H9 (cell line): ENCODE measurements at regions not wholly inside any gene's neighbourhood (a gene's known extent, or its start where the extent isn't known, plus 50 kb on each side); places are given as distances from the start of the nearest gene placed in this dataset.

ENCODE experiments used
- DNase-seq: peaks from one replicate; pipeline ENCODE4 v3.0.0-alpha.2; 2017
- H2AFZ ChIP-seq: one replicate; pipeline ENCODE4 v1.6.1; 2013; ENCODE audit warnings: mild to moderate bottlenecking, low read length, control low read depth, moderate library complexity
- H2AK5ac ChIP-seq: 2 replicates; pipeline ENCODE4 v1.6.1; 2013; ENCODE audit warnings: low read length, control low read depth, mixed read lengths; ENCODE audit not compliant: insufficient read length
- H2BK120ac ChIP-seq: one replicate; pipeline ENCODE4 v1.6.1; 2013; ENCODE audit warnings: low read depth, mild to moderate bottlenecking, low read length, control low read depth, inconsistent platforms; ENCODE audit not compliant: poor library complexity, severe bottlenecking
- H2BK12ac ChIP-seq: 2 replicates; pipeline ENCODE4 v1.6.1; 2013; ENCODE audit warnings: low read length, control low read depth, mixed read lengths, low read depth; ENCODE audit not compliant: insufficient read length
- H2BK15ac ChIP-seq: 2 replicates; pipeline ENCODE4 v1.6.1; 2013; ENCODE audit warnings: low read depth, low read length, control low read depth
- H2BK20ac ChIP-seq: one replicate; pipeline ENCODE4 v1.6.1; 2013; ENCODE audit warnings: low read depth, mild to moderate bottlenecking, low read length, control low read depth, inconsistent platforms; ENCODE audit not compliant: poor library complexity, severe bottlenecking
- H2BK5ac ChIP-seq: 2 replicates; pipeline ENCODE4 v1.6.1; 2013; ENCODE audit warnings: low read length, control low read depth, mixed read lengths; ENCODE audit not compliant: insufficient read length
- H3K14ac ChIP-seq: 2 replicates; pipeline ENCODE4 v1.6.1; 2013; ENCODE audit warnings: low read length, control low read depth; ENCODE audit not compliant: insufficient read depth
- H3K18ac ChIP-seq: 2 replicates; pipeline ENCODE4 v1.6.1; 2013; ENCODE audit warnings: low read depth, mild to moderate bottlenecking, mixed read lengths, low read length, control low read depth; ENCODE audit not compliant: insufficient read length
- H3K23ac ChIP-seq: 2 replicates; pipeline ENCODE4 v1.6.1; 2013; ENCODE audit warnings: low read length, control low read depth, mixed read lengths, low read depth; ENCODE audit not compliant: insufficient read length
- H3K23me2 ChIP-seq: 2 replicates; pipeline ENCODE4 v1.6.1; 2013; ENCODE audit warnings: low read depth, mild to moderate bottlenecking, mixed read lengths, low read length, control low read depth; ENCODE audit not compliant: insufficient read length, poor library complexity, severe bottlenecking
- H3K27ac ChIP-seq: 2 replicates; pipeline ENCODE4 v1.5.1; 2013; ENCODE audit warnings: low read length, control low read depth, mixed read lengths, low read depth; ENCODE audit not compliant: insufficient read length
- H3K27me3 ChIP-seq: 2 replicates; pipeline ENCODE4 v1.6.1; 2013; ENCODE audit warnings: low read length, control low read depth, inconsistent platforms; ENCODE audit not compliant: insufficient read depth
- H3K4ac ChIP-seq: 2 replicates; pipeline ENCODE4 v1.6.1; 2013; ENCODE audit warnings: low read depth, mild to moderate bottlenecking, control low read depth, inconsistent platforms, low read length, moderate library complexity
- H3K4me1 ChIP-seq: 2 replicates; pipeline ENCODE4 v1.6.1; 2013; ENCODE audit warnings: low read length, control low read depth, inconsistent platforms; ENCODE audit not compliant: insufficient read depth
- H3K4me2 ChIP-seq: 2 replicates; pipeline ENCODE4 v1.6.1; 2013; ENCODE audit warnings: low read length, control low read depth, mixed read lengths; ENCODE audit not compliant: insufficient read length, insufficient read depth
- H3K56ac ChIP-seq: 2 replicates; pipeline ENCODE4 v1.6.1; 2013; ENCODE audit warnings: low read depth, mild to moderate bottlenecking, mixed read lengths, low read length, control low read depth; ENCODE audit not compliant: insufficient read length
- H3K79me1 ChIP-seq: 2 replicates; pipeline ENCODE4 v1.6.1; 2013; ENCODE audit warnings: low read depth, mild to moderate bottlenecking, moderate library complexity, low read length, control low read depth, inconsistent platforms; ENCODE audit not compliant: insufficient read depth, poor library complexity, severe bottlenecking
- H3K79me2 ChIP-seq: 2 replicates; pipeline ENCODE4 v1.6.1; 2013; ENCODE audit warnings: low read length, control low read depth, inconsistent platforms; ENCODE audit not compliant: insufficient read depth
- H3K9ac ChIP-seq: 2 replicates; pipeline ENCODE4 v1.6.1; 2013; ENCODE audit warnings: low read length, control low read depth, mixed read lengths; ENCODE audit not compliant: insufficient read length; ENCODE audit errors: extremely low read depth
- H3K9me3 ChIP-seq: one replicate; pipeline ENCODE4 v1.6.1; 2013; ENCODE audit warnings: low read depth, low read length, inconsistent platforms; ENCODE audit not compliant: control insufficient read depth
- H3T11ph ChIP-seq: one replicate; pipeline ENCODE4 v1.6.1; 2013; ENCODE audit warnings: mild to moderate bottlenecking, low read length, control low read depth, inconsistent platforms
- H4K20me1 ChIP-seq: one replicate; pipeline ENCODE4 v1.6.1; 2013; ENCODE audit not compliant: control insufficient read depth, insufficient read length, insufficient read depth
- H4K5ac ChIP-seq: 2 replicates; pipeline ENCODE4 v1.6.1; 2013; ENCODE audit warnings: low read depth, mild to moderate bottlenecking, mixed read lengths, low read length, control low read depth; ENCODE audit not compliant: insufficient read length
- H4K8ac ChIP-seq: replicated peaks from 2 replicates; pipeline ENCODE4 v1.6.1; 2013; ENCODE audit warnings: low read length, control low read depth, mixed read lengths, low read depth; ENCODE audit not compliant: insufficient read length
- H4K91ac ChIP-seq: 2 replicates; pipeline ENCODE4 v1.6.1; 2013; ENCODE audit warnings: low read depth, mild to moderate bottlenecking, moderate library complexity, mixed read lengths, low read length, control low read depth; ENCODE audit not compliant: insufficient read length
- H3K27ac Mint-ChIP-seq, 3 experiments: 2 replicates in 2 of 3; 3 replicates in 1 of 3; pipeline ENCODE4 v1.8.0; 2020 to 2021; ENCODE audit warnings: mixed read lengths in 3 of 3, mild to moderate bottlenecking in 1 of 3, moderate library complexity in 1 of 3
- H3K27me3 Mint-ChIP-seq: 2 replicates; pipeline ENCODE4 v1.8.0; 2021; ENCODE audit warnings: low read depth, mild to moderate bottlenecking, moderate library complexity, mixed read lengths
- H3K36me3 Mint-ChIP-seq, 3 experiments: 2 replicates in 2 of 3; 3 replicates in 1 of 3; pipeline ENCODE4 v1.8.0; 2020 to 2021; ENCODE audit warnings: low read depth in 3 of 3, mixed read lengths in 3 of 3; ENCODE audit not compliant: insufficient read depth in 1 of 3
- H3K4me1 Mint-ChIP-seq, 2 experiments: 2 replicates each; pipeline ENCODE4 v1.8.0; 2020; ENCODE audit warnings: mixed read lengths in 2 of 2
- H3K4me3 Mint-ChIP-seq, 2 experiments: 2 replicates in 1 of 2; 3 replicates in 1 of 2; pipeline ENCODE4 v1.8.0; 2020 to 2021; ENCODE audit warnings: mild to moderate bottlenecking in 2 of 2, mixed read lengths in 2 of 2, moderate library complexity in 1 of 2
- H3K9me3 Mint-ChIP-seq, 2 experiments: 2 replicates in 1 of 2; 3 replicates in 1 of 2; pipeline ENCODE4 v1.8.0; 2020; ENCODE audit warnings: mild to moderate bottlenecking in 2 of 2, mixed read lengths in 2 of 2, moderate library complexity in 1 of 2
- CTCF ChIP-seq: fragments of 200-600 bp; sonication (generic); conservative IDR thresholded peaks from 3 replicates; pipeline ENCODE4 v1.8.0; 2021; ENCODE audit warnings: antibody characterized with exemption, mild to moderate bottlenecking
- whole genome bisulfite sequencing: extraction: QIAGEN DNeasy Blood & Tissue Kit; methylation state at CpG from one replicate; pipeline ENCODE4 v1.1.7; 2013; ENCODE audit warnings: missing lambda C conversion rate, low lambda C conversion rate, mixed read lengths; ENCODE audit not compliant: insufficient read length; ENCODE audit errors: extremely low coverage; 5-methylcytosine and 5-hydroxymethylcytosine counted together

GRCh38 chr2:19101968-19102367, 256.5 kb downstream of the OSR1 start:
- H2BK12ac ChIP-seq: no peak overlapping the region

More at GRCh38 chr2:19101968-19102367, 256.5 kb downstream of the OSR1 start:
- Histone ChIP-seq H4K8ac (no peak overlapping the region), H3K56ac (no peak overlapping the region), H3K23me2 (no peaks in the 10 kb centered on the region), H2BK120ac (no peak overlapping the region), H3K23ac (no peak overlapping the region), H4K91ac (no peak overlapping the region), H2BK5ac (no peak overlapping the region), H3K4me1 (no peaks in the 10 kb centered on the region), H3K27ac (no peak overlapping the region), H2BK15ac (no peak overlapping the region), H3K14ac (no peak overlapping the region), H4K5ac (no peak overlapping the region), H3K9ac (no peak overlapping the region), H4K20me1 (no peaks in the 10 kb centered on the region), H3K79me1 (no peaks in the 10 kb centered on the region), H3K4ac (no peak overlapping the region), H3K27me3 (no peaks in the 10 kb centered on the region), H2BK20ac (no peak overlapping the region), H3K79me2 (no peaks in the 10 kb centered on the region), H2AFZ (no peak overlapping the region), H3K9me3 (no peaks in the 10 kb centered on the region), H3K18ac (no peak overlapping the region), H2AK5ac (no peak overlapping the region), H3K4me2 (no peak overlapping the region), H3T11ph (no peak overlapping the region)
- Mint-ChIP-seq H3K4me3 (no peak overlapping the region), H3K9me3 (no peaks in the 10 kb centered on the region), H3K27ac (no peak overlapping the region), H3K36me3 (no peaks in the 10 kb centered on the region), H3K27me3 (no peaks in the 10 kb centered on the region), H3K4me1 (peaks cover 5 to 9% of the 10 kb centered on the region in 2 experiments; a peak in 3 of 4 replicates)
- TF ChIP-seq CTCF: no peak
- DNase-seq: no peak
- no CpG with 5 or more reads among the region's 3 CpGs for WGBS
